Endothelial cell (in vitro differentiated cells): ENCODE measurements at regions not wholly inside any gene's neighbourhood (a gene's known extent, or its start where the extent isn't known, plus 50 kb on each side); places are given as distances from the start of the nearest gene placed in this dataset.

Experiments used
- DNase-seq: peaks from one replicate; pipeline ENCODE4 v3.0.0; 2021; ENCODE audit warnings: low spot score
- H3K27ac Mint-ChIP-seq: one replicate; pipeline ENCODE4 v1.8.0; 2021; ENCODE audit warnings: mixed read lengths, inconsistent platforms; ENCODE audit not compliant: unreplicated experiment
- H3K27me3 Mint-ChIP-seq: one replicate; pipeline ENCODE4 v1.8.0; 2021; ENCODE audit warnings: mild to moderate bottlenecking, moderate library complexity, mixed read lengths, inconsistent platforms; ENCODE audit not compliant: unreplicated experiment
- H3K36me3 Mint-ChIP-seq: one replicate; pipeline ENCODE4 v1.8.0; 2021; ENCODE audit warnings: mild to moderate bottlenecking, low read depth, mixed read lengths, inconsistent platforms; ENCODE audit not compliant: unreplicated experiment
- H3K4me1 Mint-ChIP-seq: one replicate; pipeline ENCODE4 v1.8.0; 2021; ENCODE audit warnings: mild to moderate bottlenecking, mixed read lengths, inconsistent platforms; ENCODE audit not compliant: unreplicated experiment
- H3K4me3 Mint-ChIP-seq: one replicate; pipeline ENCODE4 v1.8.0; 2021; ENCODE audit warnings: mild to moderate bottlenecking, mixed read lengths, inconsistent platforms; ENCODE audit not compliant: unreplicated experiment
- H3K9me3 Mint-ChIP-seq: one replicate; pipeline ENCODE4 v1.8.0; 2021; ENCODE audit warnings: mixed read lengths, inconsistent platforms; ENCODE audit not compliant: unreplicated experiment
- TF ChIP-seq, protein P1 (sequence below): fragments of 200-600 bp; sonication (generic); IDR thresholded peaks from one replicate; pipeline ENCODE4 v1.5.0; 2021; ENCODE audit warnings: antibody characterized with exemption; ENCODE audit not compliant: unreplicated experiment

DNA sequence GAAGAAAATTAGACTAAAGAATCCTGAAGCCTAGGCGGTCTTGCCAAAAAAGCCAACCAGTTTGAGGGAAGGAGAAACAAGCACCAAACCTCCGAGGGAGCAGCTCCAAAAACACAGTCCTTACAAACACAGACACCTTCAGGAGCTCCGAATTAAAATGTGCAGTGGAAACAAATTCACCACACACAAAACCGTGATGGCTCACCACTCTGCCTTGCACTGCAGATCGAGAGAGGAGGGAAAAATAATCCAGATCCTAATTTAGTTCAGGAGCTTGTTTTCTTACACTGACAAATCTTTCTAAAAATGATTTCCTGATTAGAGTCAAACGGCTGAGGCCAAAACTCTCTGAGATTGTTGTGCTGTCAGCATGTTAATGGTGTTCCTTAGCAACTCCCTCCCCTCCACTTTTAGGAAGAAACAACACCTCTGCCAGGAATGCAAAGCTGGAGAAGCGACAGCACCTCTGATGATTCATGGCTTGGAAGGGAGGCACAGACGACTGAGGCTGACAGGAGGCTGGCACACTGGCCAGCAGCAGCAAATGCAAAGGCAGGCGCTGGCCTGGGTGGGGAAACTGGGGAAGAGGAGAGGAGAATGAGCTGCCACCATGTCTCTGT lies 249.4 kb upstream of the KLHL29 start:
- Mint-ChIP-seq H3K9me3 (peaks cover 6% of the 10 kb centered on the region), H3K27ac (no peak overlapping the region), H3K4me3 (no peak overlapping the region), H3K4me1 (peaks cover 16% of the 10 kb centered on the region), H3K27me3 (peaks cover 3% of the 10 kb centered on the region), H3K36me3 (no peaks in the 10 kb centered on the region)
- DNase-seq = no peak
- TF ChIP-seq, protein P1, sequence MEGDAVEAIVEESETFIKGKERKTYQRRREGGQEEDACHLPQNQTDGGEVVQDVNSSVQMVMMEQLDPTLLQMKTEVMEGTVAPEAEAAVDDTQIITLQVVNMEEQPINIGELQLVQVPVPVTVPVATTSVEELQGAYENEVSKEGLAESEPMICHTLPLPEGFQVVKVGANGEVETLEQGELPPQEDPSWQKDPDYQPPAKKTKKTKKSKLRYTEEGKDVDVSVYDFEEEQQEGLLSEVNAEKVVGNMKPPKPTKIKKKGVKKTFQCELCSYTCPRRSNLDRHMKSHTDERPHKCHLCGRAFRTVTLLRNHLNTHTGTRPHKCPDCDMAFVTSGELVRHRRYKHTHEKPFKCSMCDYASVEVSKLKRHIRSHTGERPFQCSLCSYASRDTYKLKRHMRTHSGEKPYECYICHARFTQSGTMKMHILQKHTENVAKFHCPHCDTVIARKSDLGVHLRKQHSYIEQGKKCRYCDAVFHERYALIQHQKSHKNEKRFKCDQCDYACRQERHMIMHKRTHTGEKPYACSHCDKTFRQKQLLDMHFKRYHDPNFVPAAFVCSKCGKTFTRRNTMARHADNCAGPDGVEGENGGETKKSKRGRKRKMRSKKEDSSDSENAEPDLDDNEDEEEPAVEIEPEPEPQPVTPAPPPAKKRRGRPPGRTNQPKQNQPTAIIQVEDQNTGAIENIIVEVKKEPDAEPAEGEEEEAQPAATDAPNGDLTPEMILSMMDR = no peak

DNA sequence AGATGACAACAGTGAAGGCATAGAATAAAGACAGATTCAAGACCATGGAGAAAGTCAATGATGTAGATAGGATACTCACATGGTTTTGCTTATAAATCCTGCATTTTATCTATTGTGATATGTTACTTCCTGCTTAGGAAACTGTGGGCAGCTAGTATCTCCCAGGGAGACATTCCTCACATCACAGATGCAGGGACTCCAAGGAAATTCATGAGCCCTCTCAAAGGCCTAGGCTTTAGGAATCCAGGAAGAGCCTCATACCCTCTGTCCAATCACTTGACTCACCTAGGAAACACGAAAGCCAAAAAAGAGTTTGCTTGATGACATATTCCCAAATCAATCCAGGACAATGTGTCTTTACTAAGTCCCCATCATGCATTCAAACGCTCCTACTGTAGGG lies 247.8 kb upstream of the KLHL29 start:
- no peak for DNase-seq
- Mint-ChIP-seq H3K9me3 (peaks cover 6% of the 10 kb centered on the region), H3K27me3 (no peaks in the 10 kb centered on the region), H3K27ac (no peak overlapping the region), H3K36me3 (no peaks in the 10 kb centered on the region), H3K4me3 (no peak overlapping the region), H3K4me1 (peaks cover 16% of the 10 kb centered on the region)
- TF ChIP-seq, protein P1 = no peak

DNA sequence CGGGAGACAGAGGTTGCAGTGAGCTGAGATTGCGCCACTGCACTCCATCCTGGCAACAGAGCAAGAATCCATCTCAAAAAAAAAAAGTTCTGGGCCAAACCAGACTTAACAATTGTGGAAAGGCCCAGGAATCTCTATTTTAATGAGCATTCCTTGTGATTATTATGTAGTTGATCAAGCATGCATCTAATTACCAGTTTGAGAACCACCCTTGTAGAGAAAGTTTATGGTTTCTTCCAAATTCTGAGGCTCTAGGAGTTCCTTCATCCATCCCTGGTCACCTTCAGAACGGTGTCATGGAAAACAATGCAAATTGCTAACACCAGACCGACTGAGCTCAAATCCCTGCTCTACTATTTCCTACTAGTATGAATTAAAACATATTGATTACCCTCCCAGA lies 246.3 kb upstream of the KLHL29 start:
- H3K27ac Mint-ChIP-seq = no peak overlapping the region
- H3K4me1 Mint-ChIP-seq = peaks cover 3% of the 10 kb centered on the region
- H3K4me3 Mint-ChIP-seq = no peak overlapping the region
- no peak for DNase-seq
- H3K9me3 Mint-ChIP-seq = no peaks in the 10 kb centered on the region
- H3K27me3 Mint-ChIP-seq = no peaks in the 10 kb centered on the region
- H3K36me3 Mint-ChIP-seq = no peaks in the 10 kb centered on the region
- TF ChIP-seq, protein P1 = no peak

DNA sequence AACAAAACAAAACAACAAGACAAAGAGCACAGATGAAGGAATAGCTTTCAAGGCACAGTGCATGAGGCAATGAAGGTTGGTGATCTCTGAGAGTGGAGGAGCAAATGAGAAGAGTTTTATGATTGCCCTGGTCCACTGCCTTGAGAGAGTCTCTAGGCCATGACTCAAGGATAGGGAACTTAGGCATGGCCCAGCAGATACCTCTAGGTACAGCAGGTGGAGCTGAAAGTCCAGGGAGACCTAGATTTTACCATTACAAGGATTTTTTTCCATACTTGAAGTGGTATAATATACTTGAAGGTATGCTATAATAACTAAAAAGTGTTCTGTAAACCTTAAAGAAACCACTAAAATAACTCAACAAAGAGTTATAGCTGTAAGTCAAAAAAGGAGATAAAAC lies 239.5 kb upstream of the KLHL29 start:
- Mint-ChIP-seq H3K27me3 (no peaks in the 10 kb centered on the region), H3K9me3 (no peaks in the 10 kb centered on the region), H3K4me1 (no peaks in the 10 kb centered on the region), H3K4me3 (no peak overlapping the region), H3K27ac (no peak overlapping the region), H3K36me3 (no peaks in the 10 kb centered on the region)
- DNase-seq = no peak
- TF ChIP-seq, protein P1 = no peak

DNA sequence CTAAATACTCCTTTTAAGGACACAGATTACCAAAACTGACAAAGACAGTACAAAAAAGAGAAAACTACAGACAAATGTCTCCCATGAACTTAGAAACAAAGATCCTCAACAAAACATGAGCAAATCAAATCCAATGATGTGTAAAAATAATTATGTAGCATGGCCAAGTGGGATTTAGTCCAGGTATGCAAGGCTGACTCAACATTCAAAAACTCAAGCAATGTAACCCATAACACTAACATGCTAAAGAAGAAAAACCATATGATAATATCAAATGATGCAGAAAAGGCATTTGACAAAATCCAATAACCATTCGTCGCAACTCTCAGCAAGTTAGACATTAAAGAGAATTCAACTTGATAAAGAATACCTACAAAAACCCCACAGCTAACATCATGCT lies 239.0 kb upstream of the KLHL29 start:
- Mint-ChIP-seq H3K27me3 (no peaks in the 10 kb centered on the region), H3K4me3 (no peak overlapping the region), H3K36me3 (no peaks in the 10 kb centered on the region), H3K9me3 (no peaks in the 10 kb centered on the region), H3K27ac (no peak overlapping the region), H3K4me1 (no peaks in the 10 kb centered on the region)
- no peak for DNase-seq
- TF ChIP-seq, protein P1 = no peak
